ENCODE measurements at regions not wholly inside any gene's neighbourhood (a gene's known extent, or its start where the extent isn't known, plus 50 kb on each side); places are given as distances from the start of the nearest gene placed in this dataset.

DNA sequence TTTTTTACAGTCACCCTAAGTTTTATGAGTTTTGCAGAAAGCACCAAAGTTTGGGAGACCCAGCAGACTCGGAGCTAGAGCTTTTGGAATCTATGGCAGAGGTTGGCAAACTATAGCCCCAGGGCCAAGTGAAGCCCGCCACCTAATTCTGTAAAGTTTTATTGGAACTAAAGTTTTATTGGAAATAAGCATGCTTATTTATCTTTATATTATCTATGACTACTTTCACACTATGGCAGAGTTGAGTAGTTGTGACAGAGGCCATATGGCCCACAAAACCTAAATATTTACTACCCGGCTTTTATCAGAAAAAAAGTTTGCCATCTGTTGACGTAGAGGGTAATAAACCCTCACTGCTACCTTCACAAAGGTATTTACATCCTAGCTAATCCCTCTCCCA, 267.6 kb downstream of the GPAM start:
- TF ChIP-seq POLR2A (IDR thresholded peaks at IDR 0.05) (no peak), CTCF (IDR thresholded peaks at IDR 0.05) (no peak)
